SK-N-SH (cell line): ENCODE measurements at regions not wholly inside any gene's neighbourhood (a gene's known extent, or its start where the extent isn't known, plus 50 kb on each side); places are given as distances from the start of the nearest gene placed in this dataset.

Source experiments
- CTCF ChIA-PET: fragments of 300-600, 350-600 bp; formaldehyde crosslinking; extraction: SDS; loops from one replicate; lab custom pipeline; 2021; lab: Yijun Ruan, JAX
- POLR2A ChIA-PET: fragments of 350-600 bp; sonication (Branson Sonifier 250); formaldehyde crosslinking; extraction: SDS; loops from one replicate; lab custom pipeline; 2020; ENCODE audit warnings: antibody characterized with exemption, inconsistent platforms; lab: Yijun Ruan, JAX
- DNase-seq: peaks from one replicate; pipeline ENCODE4 v3.0.0; 2012
- H2AFZ ChIP-seq: fragments of 200-600 bp; sonication (generic); 2 replicates; pipeline ENCODE4 v1.8.1; 2016; ENCODE audit warnings: antibody characterized with exemption, mild to moderate bottlenecking, low read depth
- H3F3A ChIP-seq: fragments of 200-600 bp; sonication (generic); replicated peaks from 2 replicates; pipeline ENCODE3; 2016; ENCODE audit warnings: antibody characterized with exemption, mild to moderate bottlenecking; ENCODE audit not compliant: insufficient read depth
- H3K27ac ChIP-seq, 2 experiments: fragments of 200-500 bp in 1 of 2; fragments of 200-600 bp in 1 of 2; sonication (Bioruptor generic) in 1 of 2; sonication (generic), shearing (Covaris generic) in 1 of 2; 2 replicates each; pipeline versions ENCODE4 v1.5.1 to v1.6.1; 2014 to 2016; ENCODE audit warnings: low read depth in 2 of 2, inconsistent platforms in 1 of 2, low read length in 1 of 2, mild to moderate bottlenecking in 1 of 2, mixed read lengths in 1 of 2
- H3K27me3 ChIP-seq: fragments of 200-600 bp; sonication (generic), shearing (Covaris generic); 2 replicates; pipeline ENCODE4 v1.6.1; 2016; ENCODE audit warnings: mixed run types; ENCODE audit not compliant: insufficient read depth
- H3K36me3 ChIP-seq, 2 experiments: fragments of 200-500 bp in 1 of 2; fragments of 200-600 bp in 1 of 2; sonication (Bioruptor generic) in 1 of 2; sonication (generic) in 1 of 2; replicated peaks in 1 of 2; 2 replicates each; pipeline versions ENCODE3 to v1.5.1; 2014 to 2016; ENCODE audit warnings: low read length in 1 of 2, mild to moderate bottlenecking in 1 of 2; ENCODE audit not compliant: insufficient read depth in 2 of 2, control insufficient read depth in 1 of 2
- H3K4me1 ChIP-seq, 2 experiments: fragments of 200-500 bp in 1 of 2; fragments of 200-600 bp in 1 of 2; sonication (Bioruptor generic) in 1 of 2; sonication (generic), shearing (Covaris generic) in 1 of 2; 2 replicates each; pipeline versions ENCODE4 v1.5.1 to v1.6.1; 2014 to 2016; ENCODE audit warnings: low read depth in 1 of 2, low read length in 1 of 2, mixed run types in 1 of 2; ENCODE audit not compliant: insufficient read depth in 2 of 2, control insufficient read depth in 1 of 2
- H3K4me2 ChIP-seq: fragments of 200-600 bp; sonication (generic), shearing (Covaris generic); 2 replicates; pipeline ENCODE4 v1.6.1; 2017; ENCODE audit warnings: mixed run types
- H3K4me3 ChIP-seq, 2 experiments: fragments of 200-500 bp in 1 of 2; fragments of 200-600 bp in 1 of 2; sonication (Bioruptor generic) in 1 of 2; sonication (generic), shearing (Covaris generic) in 1 of 2; 2 replicates each; pipeline versions ENCODE4 v1.5.1 to v1.8.1; 2014 to 2016; ENCODE audit warnings: low read depth in 2 of 2, inconsistent platforms in 1 of 2, low read length in 1 of 2, mild to moderate bottlenecking in 1 of 2, mixed read lengths in 1 of 2, moderate library complexity in 1 of 2
- H3K79me2 ChIP-seq: fragments of 200-600 bp; sonication (generic); 2 replicates; pipeline ENCODE4 v1.8.1; 2017; ENCODE audit warnings: mild to moderate bottlenecking; ENCODE audit not compliant: insufficient read depth
- H3K9ac ChIP-seq: fragments of 200-600 bp; sonication (generic); 2 replicates; pipeline ENCODE4 v1.6.1; 2017; ENCODE audit warnings: mixed run types
- H3K9me2 ChIP-seq: fragments of 200-600 bp; sonication (generic); 2 replicates; pipeline ENCODE4 v1.6.1; 2017; ENCODE audit warnings: mixed run types
- H3K9me3 ChIP-seq: fragments of 200-600 bp; sonication (generic); 2 replicates; pipeline ENCODE4 v1.6.1; 2017; ENCODE audit warnings: mixed run types, mild to moderate bottlenecking, moderate library complexity
- H4K20me1 ChIP-seq: fragments of 200-600 bp; sonication (generic); 2 replicates; pipeline ENCODE4 v1.6.1; 2017; ENCODE audit warnings: mild to moderate bottlenecking, mixed run types; ENCODE audit not compliant: insufficient read depth
- CTCF ChIP-seq: fragments of 200-600 bp; sonication (generic); IDR thresholded peaks from 2 replicates; pipeline ENCODE4 v1.6.1; 2017; ENCODE audit warnings: antibody characterized with exemption, mild to moderate bottlenecking, moderate library complexity
- ELF1 ChIP-seq: IDR thresholded peaks from 2 replicates; pipeline ENCODE4 v1.4.0; 2012
- FOSL2 ChIP-seq: IDR thresholded peaks from 2 replicates; pipeline ENCODE4 v1.4.0; 2012; ENCODE audit warnings: low read depth, mild to moderate bottlenecking, moderate library complexity, borderline replicate concordance
- FOXJ3 ChIP-seq: sonication (generic); formaldehyde crosslinking; IDR thresholded peaks from 2 replicates; pipeline ENCODE4 v1.5.1; 2020; ENCODE audit warnings: mild to moderate bottlenecking, missing genetic modification reagents
- FOXM1 ChIP-seq: IDR thresholded peaks from 2 replicates; pipeline ENCODE4 v1.4.0; 2012; ENCODE audit warnings: low read depth, mild to moderate bottlenecking
- JUND ChIP-seq: IDR thresholded peaks from 2 replicates; pipeline ENCODE4 v1.4.0; 2012
- MAX ChIP-seq: IDR thresholded peaks from 2 replicates; pipeline ENCODE4 v1.4.0; 2012; ENCODE audit warnings: low read depth
- MEF2A ChIP-seq: IDR thresholded peaks from 2 replicates; pipeline ENCODE4 v1.4.0; 2012; ENCODE audit warnings: low read depth, borderline replicate concordance
- NFIC ChIP-seq: IDR thresholded peaks from 2 replicates; pipeline ENCODE4 v1.4.0; 2012; ENCODE audit warnings: borderline replicate concordance
- POLR2AphosphoS5 ChIP-seq: IDR thresholded peaks from 2 replicates; pipeline ENCODE4 v1.6.1; 2012; ENCODE audit warnings: low read depth, low read length
- RAD21 ChIP-seq: IDR thresholded peaks from 2 replicates; pipeline ENCODE4 v1.6.1; 2012; ENCODE audit warnings: mild to moderate bottlenecking, low read length
- RCOR1 ChIP-seq: fragments of 150-350 bp; IDR thresholded peaks from 2 replicates; pipeline ENCODE4 v1.6.1; 2017; ENCODE audit warnings: antibody characterized with exemption, low read length
- REST ChIP-seq: IDR thresholded peaks from 2 replicates; pipeline ENCODE4 v1.6.1; 2012; ENCODE audit warnings: mild to moderate bottlenecking, low read depth, low read length, moderate library complexity
- RFX5 ChIP-seq: IDR thresholded peaks from 2 replicates; pipeline ENCODE4 v1.6.1; 2012; ENCODE audit warnings: mild to moderate bottlenecking, improper control_type of control experiment, low read length
- RXRA ChIP-seq: IDR thresholded peaks from 2 replicates; pipeline ENCODE4 v1.4.0; 2012; ENCODE audit warnings: low read depth, mild to moderate bottlenecking, borderline replicate concordance
- SIN3A ChIP-seq: IDR thresholded peaks from 2 replicates; pipeline ENCODE4 v1.6.1; 2012; ENCODE audit warnings: low read depth, mild to moderate bottlenecking, low read length, moderate library complexity, borderline replicate concordance
- SMC3 ChIP-seq: IDR thresholded peaks from 2 replicates; pipeline ENCODE4 v1.6.1; 2012; ENCODE audit warnings: low read depth, low read length, improper control_type of control experiment
- TAF1 ChIP-seq: IDR thresholded peaks from 2 replicates; pipeline ENCODE4 v1.6.1; 2012; ENCODE audit warnings: low read depth, mild to moderate bottlenecking, low read length, moderate library complexity, borderline replicate concordance
- TCF12 ChIP-seq: IDR thresholded peaks from 2 replicates; pipeline ENCODE4 v1.4.0; 2012
- WGBS: methylation state at CpG from one replicate; pipeline ENCODE4 v1.1.6; 2017; ENCODE audit warnings: low lambda C conversion rate; 5-methylcytosine and 5-hydroxymethylcytosine counted together
- TF ChIP-seq, protein P1 (sequence below): fragments of 150-350 bp; IDR thresholded peaks from 2 replicates; pipeline ENCODE4 v1.6.1; 2016; ENCODE audit warnings: mild to moderate bottlenecking, low read depth, low read length
- TF ChIP-seq, protein P2 (sequence below): IDR thresholded peaks from 2 replicates; pipeline ENCODE4 v1.4.0; 2012; ENCODE audit warnings: low read depth, borderline replicate concordance

DNA sequence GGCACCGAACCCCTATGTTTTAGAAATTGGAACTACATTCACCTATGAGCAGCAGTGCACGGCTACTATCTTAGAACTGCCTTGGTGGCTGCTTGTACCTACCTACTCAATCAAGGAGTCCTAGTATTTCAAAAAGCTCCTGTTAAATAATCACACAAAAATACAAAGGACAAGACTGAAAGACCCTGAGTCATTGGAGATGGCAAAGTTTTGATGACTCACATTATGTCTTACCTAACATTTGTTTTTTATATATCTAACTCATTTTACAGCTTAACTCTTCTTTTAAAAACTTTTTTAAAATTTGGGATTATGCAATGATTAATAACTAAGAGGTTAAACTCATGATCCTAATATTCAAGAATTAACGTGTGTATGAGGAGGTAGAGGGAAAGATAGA is 1206.0 kb upstream of the TMPRSS15 start:
- POLR2A ChIA-PET: no interaction called here
- WGBS: 2% methylated on average over 3 of the region's 3 CpGs

DNA sequence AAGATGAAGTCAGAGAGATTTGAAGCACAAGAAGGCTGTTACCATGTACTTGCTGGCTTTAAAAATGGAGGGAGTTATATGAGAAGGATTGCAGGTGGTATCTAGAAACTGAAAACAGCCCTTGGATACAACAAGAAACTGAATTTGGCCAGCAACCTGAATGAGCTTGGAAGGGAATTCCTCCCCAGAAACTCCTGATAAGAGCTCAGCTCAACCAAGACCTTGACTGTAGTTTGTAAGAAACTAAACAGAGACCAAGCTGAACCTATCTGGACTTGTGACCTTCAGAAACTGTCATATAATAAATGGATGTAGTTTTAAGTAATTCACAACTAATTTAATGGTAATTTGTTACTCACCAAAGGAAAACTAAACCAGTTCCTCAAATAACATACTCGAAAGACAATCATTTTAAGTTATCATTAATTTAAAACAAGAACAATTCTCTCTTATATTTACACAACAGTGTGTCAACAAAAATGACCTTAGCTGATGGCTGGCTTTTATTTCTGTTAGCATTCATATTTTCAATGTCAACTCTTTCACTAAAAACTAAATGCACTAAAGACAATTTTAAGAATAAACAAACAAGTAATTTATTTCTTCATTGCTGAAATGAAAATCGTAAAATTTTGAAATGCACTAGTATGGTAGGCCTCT is 1218.4 kb upstream of the TMPRSS15 start:
- Histone ChIP-seq H4K20me1 (no peaks in the 10 kb centered on the region), H3K79me2 (no peaks in the 10 kb centered on the region), H3K9me3 (peaks cover 5% of the 10 kb centered on the region; the same call in 1 of the 2 replicates), H3K9me2 (no peaks in the 10 kb centered on the region), H3K36me3 (no peaks in the 10 kb centered on the region), H2AFZ (no peak overlapping the region), H3K4me3 (no peak overlapping the region), H3K9ac (no peak overlapping the region), H3K4me2 (no peak overlapping the region), H3K27me3 (no peaks in the 10 kb centered on the region), H3K27ac (no peak overlapping the region), H3F3A (no peaks in the 10 kb centered on the region), H3K4me1 (no peaks in the 10 kb centered on the region)
- WGBS: 4% methylated on average over 2 of the region's 2 CpGs
- DNase-seq: no peak
- TF ChIP-seq SMC3 (no peak), FOXM1 (no peak), RCOR1 (no peak), FOSL2 (no peak), TAF1 (no peak), SIN3A (no peak), TCF12 (no peak), JUND (no peak), RFX5 (no peak), RAD21 (no peak), FOXJ3 (CRISPR knock-in tag) (no peak), NFIC (no peak), MEF2A (no peak), MAX (no peak), CTCF (no peak), ELF1 (no peak), REST (no peak), RXRA (no peak)
- TF ChIP-seq, protein P1, sequence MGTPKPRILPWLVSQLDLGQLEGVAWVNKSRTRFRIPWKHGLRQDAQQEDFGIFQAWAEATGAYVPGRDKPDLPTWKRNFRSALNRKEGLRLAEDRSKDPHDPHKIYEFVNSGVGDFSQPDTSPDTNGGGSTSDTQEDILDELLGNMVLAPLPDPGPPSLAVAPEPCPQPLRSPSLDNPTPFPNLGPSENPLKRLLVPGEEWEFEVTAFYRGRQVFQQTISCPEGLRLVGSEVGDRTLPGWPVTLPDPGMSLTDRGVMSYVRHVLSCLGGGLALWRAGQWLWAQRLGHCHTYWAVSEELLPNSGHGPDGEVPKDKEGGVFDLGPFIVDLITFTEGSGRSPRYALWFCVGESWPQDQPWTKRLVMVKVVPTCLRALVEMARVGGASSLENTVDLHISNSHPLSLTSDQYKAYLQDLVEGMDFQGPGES: no peak
- POLR2A ChIA-PET: no interaction called here
- CTCF ChIA-PET: no interaction called here

More for the DNA sequence above, 1206.0 kb upstream of the TMPRSS15 start:
- H4K20me1 ChIP-seq: no peaks in the 10 kb centered on the region
- H3K79me2 ChIP-seq: no peaks in the 10 kb centered on the region
- no peak overlapping the region for H3K4me3 ChIP-seq
- no peaks in the 10 kb centered on the region for H3K36me3 ChIP-seq
- no peak overlapping the region for H2AFZ ChIP-seq
- no peaks in the 10 kb centered on the region for H3K9me2 ChIP-seq
- DNase-seq: no peak
- CTCF ChIA-PET: no interaction called here
- no peaks in the 10 kb centered on the region for H3F3A ChIP-seq
- H3K9ac ChIP-seq: no peak overlapping the region
- TF ChIP-seq MAX (no peak), POLR2AphosphoS5 (no peak), ELF1 (no peak)
- TF ChIP-seq, protein P2, sequence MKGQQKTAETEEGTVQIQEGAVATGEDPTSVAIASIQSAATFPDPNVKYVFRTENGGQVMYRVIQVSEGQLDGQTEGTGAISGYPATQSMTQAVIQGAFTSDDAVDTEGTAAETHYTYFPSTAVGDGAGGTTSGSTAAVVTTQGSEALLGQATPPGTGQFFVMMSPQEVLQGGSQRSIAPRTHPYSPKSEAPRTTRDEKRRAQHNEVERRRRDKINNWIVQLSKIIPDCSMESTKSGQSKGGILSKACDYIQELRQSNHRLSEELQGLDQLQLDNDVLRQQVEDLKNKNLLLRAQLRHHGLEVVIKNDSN: no peak
- TF ChIP-seq, all 33 proteins: peak for 0
- Histone ChIP-seq H3K27me3 (no peaks in the 10 kb centered on the region), H3K4me2 (no peak overlapping the region), H3K9me3 (no peaks in the 10 kb centered on the region), H3K4me1 (no peaks in the 10 kb centered on the region), H3K27ac (no peak overlapping the region)
